Hepatic stellate cell (primary cell): ENCODE measurements at regions not wholly inside any gene's neighbourhood (a gene's known extent, or its start where the extent isn't known, plus 50 kb on each side); places are given as distances from the start of the nearest gene placed in this dataset.
A peak's percentile ranks its signal among the peaks of the same experiment; 100 is the strongest.
"Not testable (repeated sequence)": the region's sequence is repeated elsewhere in the genome, so short reads cannot be mapped to it uniquely, and the experiment has no call there.

ENCODE experiments used
- DNase-seq: peaks from one replicate; pipeline ENCODE4 v3.0.0; 2011; ENCODE audit warnings: low spot score

- no peak for DNase-seq
Observed at GRCh38 chr16:48997946-48998345, 283.7 kb downstream of the CBLN1 start.

DNA sequence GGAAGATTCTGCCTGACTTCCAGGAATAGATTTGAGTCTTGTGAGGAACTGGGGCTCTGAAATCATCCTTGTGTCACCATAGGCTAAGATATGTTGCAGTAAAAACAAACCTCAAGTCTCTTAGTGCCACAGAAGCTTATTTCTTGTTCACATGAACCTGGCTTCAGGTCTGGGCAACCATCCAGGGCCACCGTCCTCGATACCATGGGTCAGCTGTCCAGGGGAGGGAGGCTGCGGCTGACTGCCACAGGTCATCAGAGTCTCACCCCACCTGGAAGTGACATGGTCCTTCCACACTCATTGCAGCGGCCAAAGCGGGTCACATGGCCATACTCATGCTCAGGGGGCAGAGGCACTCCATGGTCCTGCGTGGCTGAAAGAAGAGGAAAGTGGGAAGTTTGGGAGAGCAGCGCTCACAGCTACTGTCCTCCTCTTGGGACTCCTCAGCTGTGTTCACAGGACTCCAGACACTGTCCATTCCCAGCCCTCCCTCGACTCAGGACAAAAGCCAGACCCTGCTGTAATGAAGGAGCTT is 284.5 kb downstream of the CBLN1 start:
- DNase-seq, result no peak

- DNase-seq, result no peak
Observed at GRCh38 chr16:48978501-48978900, 303.1 kb downstream of the CBLN1 start.

GRCh38 chr16:48972236-48972635 is 309.4 kb downstream of the CBLN1 start:
- no peak for DNase-seq

GRCh38 chr16:48971571-48972077 is 310.0 kb downstream of the CBLN1 start:
- DNase-seq, result no peak

DNA sequence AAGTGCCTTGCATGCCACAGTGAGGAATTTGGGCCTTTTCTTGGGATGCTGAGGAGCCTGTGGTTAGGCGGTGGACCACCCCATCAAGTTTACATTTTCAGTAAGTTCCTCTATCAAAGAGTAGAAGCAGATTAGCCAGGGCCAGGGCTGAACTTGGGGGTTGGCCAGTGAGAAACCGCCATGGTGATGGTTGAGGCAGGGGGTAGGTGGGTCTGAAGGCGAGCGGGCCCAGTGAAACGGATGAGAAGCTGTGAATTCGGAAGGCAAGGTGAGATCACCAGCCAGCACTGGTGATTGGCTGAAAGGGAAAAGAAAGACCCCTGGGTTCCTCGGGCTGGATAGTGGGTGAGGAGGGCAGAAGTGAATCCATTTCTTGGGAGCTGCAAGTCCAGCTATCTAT is 311.4 kb downstream of the CBLN1 start:
- no peak for DNase-seq

DNA sequence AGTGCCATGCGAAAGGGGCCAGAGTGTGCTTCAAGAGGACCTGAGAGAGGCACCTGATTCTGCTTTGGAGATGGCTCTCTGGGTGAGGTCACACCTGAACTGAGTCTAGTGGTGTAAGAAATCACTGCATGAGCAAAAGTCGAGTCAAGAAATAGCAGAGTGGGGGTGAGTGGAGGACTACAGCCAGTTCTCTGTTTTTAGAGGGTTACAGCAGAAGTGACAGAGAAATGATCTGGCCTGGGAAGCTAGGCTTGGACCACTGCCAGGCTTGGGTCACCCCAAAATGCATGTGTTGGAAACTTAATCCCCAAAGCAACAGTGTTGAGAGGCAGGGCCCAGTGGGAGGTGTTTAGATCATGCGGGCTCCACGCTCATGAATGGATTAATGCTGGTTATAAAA is 312.0 kb downstream of the CBLN1 start:
- no peak for DNase-seq

- no peak for DNase-seq
Observed at GRCh38 chr16:48965386-48965785, 316.3 kb downstream of the CBLN1 start.

GRCh38 chr16:48963901-48964615 is 317.6 kb downstream of the CBLN1 start:
- DNase-seq, result peak; percentile 41

GRCh38 chr16:48963306-48963705 is 318.3 kb downstream of the CBLN1 start:
- no peak for DNase-seq

DNA sequence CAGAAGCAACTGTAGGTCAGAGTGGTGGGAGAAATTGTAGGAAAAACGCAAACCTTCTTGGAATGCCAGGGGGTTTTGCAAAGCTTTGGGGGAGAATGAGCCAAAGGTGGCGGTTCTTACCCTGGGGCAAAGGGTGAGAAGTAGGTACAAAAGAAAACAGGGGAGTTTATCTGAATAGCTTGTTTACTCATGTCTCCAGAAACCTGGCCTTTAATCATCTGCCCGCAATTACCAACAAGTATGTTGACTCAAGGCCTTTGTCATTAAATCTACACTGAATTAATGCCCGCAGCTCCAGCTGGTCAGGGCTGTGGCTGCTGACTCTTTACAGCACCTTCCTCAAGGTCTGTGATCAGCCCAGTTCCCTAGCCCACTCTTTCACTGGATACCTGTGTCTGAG is 320.1 kb downstream of the CBLN1 start:
- DNase-seq, result no peak

DNA sequence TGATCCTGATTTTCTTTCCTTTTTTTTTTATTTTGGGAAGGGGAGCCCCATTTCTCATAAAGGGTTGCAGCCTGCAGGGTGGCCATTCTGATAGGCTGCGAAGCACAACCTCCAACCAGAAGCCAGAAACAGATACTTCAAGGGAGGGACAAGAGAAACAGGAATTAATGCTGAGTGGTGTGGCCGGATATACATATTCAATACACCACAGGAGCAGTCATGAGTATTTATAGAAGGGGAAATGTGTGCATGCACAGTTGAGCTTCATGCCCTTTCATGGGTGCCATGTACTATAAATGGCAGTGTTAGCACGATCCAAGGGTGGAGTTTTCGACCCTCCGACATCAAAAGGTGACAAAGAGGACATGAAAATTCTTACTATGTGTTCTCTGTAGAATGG is 320.8 kb downstream of the CBLN1 start:
- DNase-seq, result no peak

DNA sequence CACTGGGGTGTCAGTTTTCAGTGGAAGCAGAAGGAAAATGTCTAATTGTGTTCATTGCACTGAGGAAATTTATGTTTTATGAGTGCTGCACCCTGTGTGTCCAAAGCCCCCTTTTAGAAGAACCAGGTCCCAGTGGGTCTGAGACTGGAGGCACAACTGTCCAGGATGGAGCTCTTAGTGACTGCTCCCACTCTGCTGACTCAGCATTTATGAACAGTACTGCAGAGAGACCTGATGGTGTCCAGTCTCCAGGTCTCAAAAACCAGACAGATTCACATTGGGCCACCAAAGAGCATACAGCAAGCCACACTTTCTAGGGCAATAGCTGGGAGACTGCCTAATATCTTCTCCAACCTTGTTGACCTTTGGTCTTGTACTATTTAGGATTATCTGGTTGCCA is 321.9 kb downstream of the CBLN1 start:
- no peak for DNase-seq

GRCh38 chr16:48959204-48959603 is 322.4 kb downstream of the CBLN1 start:
- DNase-seq, result no peak

DNA sequence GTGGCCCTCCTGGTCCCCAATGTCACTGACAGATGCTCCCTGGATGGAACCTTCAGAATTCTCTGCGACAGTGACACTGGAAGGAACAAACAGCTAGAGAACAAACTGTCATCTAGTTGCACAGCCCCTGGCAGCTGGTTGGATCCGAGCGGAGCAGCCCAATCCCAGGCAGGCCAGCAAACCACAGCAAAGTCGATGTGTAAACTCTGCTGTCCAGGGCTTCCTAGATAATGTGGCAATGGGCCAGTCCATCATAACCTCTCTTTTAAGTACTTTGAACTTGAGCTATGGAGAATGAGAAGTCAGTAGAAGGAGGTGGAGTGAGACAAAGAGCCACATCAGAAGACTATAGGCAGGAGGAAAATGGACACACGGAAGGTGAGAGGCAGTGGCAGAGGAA is 323.0 kb downstream of the CBLN1 start:
- no peak for DNase-seq

GRCh38 chr16:48956620-48957019 is 325.0 kb downstream of the CBLN1 start:
- DNase-seq, result no peak

DNA sequence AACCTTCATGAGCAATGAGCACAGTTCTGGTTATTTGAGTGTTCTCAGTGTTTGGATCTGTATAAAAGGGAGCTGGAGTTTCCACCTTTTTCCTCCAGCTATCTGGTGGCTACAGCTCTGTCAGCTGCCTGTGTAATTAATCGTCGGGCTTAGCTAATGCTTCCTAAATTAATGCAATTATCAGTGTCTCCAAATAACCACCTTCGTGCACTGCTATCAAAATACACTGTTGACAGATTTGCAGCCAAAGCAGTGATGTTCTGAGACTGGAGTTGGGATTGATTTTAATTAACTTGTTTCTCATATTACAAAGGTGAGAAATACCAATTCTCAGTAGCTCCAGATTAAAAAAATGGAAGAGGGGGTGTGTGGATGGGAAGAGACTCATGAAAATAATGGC is 325.8 kb downstream of the CBLN1 start:
- no peak for DNase-seq

DNA sequence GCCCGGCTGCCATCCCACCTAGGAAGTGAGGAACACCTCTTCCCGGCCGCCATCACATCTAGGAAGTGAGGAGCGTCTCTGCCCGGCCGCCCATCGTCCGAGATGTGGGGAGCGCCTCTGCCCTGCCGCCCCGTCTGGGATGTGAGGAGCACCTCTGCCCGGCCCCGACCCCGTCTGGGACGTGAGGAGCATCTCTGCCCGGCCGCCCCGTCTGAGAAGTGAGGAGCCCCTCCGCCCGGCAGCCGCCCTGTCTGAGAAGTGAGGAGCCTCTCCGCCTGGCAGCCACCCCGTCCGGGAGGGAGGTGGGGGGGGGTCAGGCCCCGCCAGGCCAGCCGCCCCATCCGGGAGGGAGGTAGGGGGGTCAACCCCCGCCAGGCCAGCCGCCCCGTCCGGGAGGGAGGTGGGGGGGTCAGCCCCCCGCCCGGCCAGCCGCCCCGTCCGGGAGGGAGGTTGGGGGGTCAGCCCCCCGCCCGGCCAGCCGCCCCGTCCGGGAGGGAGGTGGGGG is 330.0 kb downstream of the CBLN1 start:
- DNase-seq, result not testable (repeated sequence)

DNA sequence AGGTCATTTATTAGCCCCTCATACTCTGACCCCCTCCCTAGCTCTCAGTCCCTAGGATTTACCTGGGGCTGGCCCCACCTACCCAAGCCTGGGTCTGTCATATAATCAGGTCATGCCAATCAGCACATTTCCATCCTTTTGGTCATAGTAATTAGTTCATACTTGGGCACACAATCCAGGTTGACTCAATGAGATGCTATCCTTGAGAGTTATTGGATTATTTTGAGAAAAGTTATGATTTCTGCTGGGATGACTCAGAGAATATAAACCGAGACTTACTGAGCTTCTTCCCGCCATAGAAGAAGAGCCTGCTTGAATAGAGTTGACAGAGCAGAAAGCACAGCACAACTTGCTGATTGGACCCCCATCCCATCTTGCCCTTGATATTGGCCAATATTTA is 331.5 kb downstream of the CBLN1 start:
- DNase-seq, result no peak

DNA sequence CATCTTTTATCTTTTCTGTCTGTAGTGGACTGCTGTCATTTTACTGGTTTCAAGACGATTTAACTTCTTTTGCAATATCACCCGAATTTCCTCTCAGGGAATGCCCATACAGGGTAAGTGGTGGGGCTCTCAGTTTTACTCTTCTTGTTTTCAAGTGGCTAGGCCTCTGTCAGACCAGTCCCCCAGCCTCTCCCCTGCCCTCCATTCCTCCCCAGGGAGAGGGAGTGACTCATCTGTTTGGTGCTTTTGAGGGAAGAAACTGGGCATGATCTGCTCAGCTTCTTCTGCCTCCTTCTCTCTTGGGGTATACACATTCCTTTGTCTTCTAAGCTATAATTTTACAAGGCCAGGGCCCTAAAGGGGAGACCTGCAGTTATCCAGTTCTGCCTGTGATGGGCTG is 332.0 kb downstream of the CBLN1 start:
- no peak for DNase-seq

DNA sequence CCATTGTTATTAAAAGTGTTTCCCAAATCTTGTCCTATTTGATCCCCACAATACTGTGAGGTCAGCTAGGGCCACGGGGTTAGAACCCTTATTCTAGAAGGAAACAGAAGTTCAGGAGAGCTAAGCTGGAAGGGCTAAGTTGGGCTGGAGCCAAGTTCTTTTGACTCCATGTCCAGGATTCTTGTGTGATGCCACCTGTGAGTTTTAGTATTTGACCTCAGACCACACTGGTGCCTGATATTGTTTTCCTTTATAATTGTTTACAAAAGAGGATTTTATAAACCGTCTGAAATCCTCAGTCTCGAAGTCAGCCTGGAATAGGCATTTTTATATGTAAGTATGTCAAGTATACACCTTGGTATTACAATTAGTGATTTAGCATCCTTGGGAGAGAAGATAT is 332.7 kb downstream of the CBLN1 start:
- no peak for DNase-seq

GRCh38 chr16:48947371-48947713 is 334.3 kb downstream of the CBLN1 start:
- DNase-seq, result no peak

- no peak for DNase-seq
Observed at GRCh38 chr16:48946686-48947370, 334.8 kb downstream of the CBLN1 start.
